Keratinocyte (primary cell): ENCODE measurements at regions not wholly inside any gene's neighbourhood (a gene's known extent, or its start where the extent isn't known, plus 50 kb on each side); places are given as distances from the start of the nearest gene placed in this dataset.

Source experiments
- DNase-seq: peaks from one replicate; pipeline ENCODE4 v3.0.0-alpha.2; 2011; ENCODE audit warnings: low read depth, missing footprints, low spot score
- FAIRE-seq: peaks from 2 replicates; lab custom pipeline; 2011; peaks lifted over from hg19 to GRCh38; lab: Jason Lieb, UNC
- H2AFZ ChIP-seq: 2 replicates; pipeline ENCODE4 v1.6.0; 2012; ENCODE audit warnings: low read length, control low read depth, inconsistent platforms; ENCODE audit not compliant: control insufficient read depth
- H3K27ac ChIP-seq: 2 replicates; pipeline ENCODE4 v1.5.1; 2011; ENCODE audit warnings: low read length; ENCODE audit not compliant: control insufficient read depth, insufficient read depth
- H3K27me3 ChIP-seq: 3 replicates; pipeline ENCODE4 v1.6.0; 2011; ENCODE audit warnings: low read length; ENCODE audit not compliant: control insufficient read depth, insufficient read depth; ENCODE audit errors: extremely low read depth
- H3K36me3 ChIP-seq, 2 experiments: 2 replicates in 1 of 2; 3 replicates in 1 of 2; pipeline ENCODE4 v1.5.1; 2011; ENCODE audit warnings: low read length in 2 of 2, mild to moderate bottlenecking in 1 of 2; ENCODE audit not compliant: control insufficient read depth in 2 of 2, insufficient read depth in 2 of 2; ENCODE audit errors: extremely low read depth in 1 of 2
- H3K4me1 ChIP-seq: 3 replicates; pipeline ENCODE4 v1.5.1; 2011; ENCODE audit warnings: low read length; ENCODE audit not compliant: control insufficient read depth, insufficient read depth; ENCODE audit errors: extremely low read depth
- H3K4me2 ChIP-seq: 3 replicates; pipeline ENCODE4 v1.6.0; 2011; ENCODE audit warnings: low read depth, low read length; ENCODE audit not compliant: control insufficient read depth, insufficient read depth; ENCODE audit errors: extremely low read depth
- H3K4me3 ChIP-seq, 3 experiments: fragments of 200-600 bp in 1 of 3; sonication (generic) in 1 of 3; 2 replicates in 2 of 3; 3 replicates in 1 of 3; pipeline ENCODE4 v1.5.1; 2011 to 2016; ENCODE audit warnings: low read length in 3 of 3, mild to moderate bottlenecking in 3 of 3, control low read depth in 2 of 3, inconsistent platforms in 1 of 3, low read depth in 1 of 3, mixed read lengths in 1 of 3, mixed run types in 1 of 3, moderate library complexity in 1 of 3; ENCODE audit not compliant: control insufficient read depth in 2 of 3, insufficient read depth in 2 of 3; ENCODE audit errors: extremely low read depth in 1 of 3
- H3K79me2 ChIP-seq: 2 replicates; pipeline ENCODE4 v1.6.0; 2012; ENCODE audit warnings: low read length; ENCODE audit not compliant: control insufficient read depth, insufficient read depth
- H3K9ac ChIP-seq: 3 replicates; pipeline ENCODE4 v1.6.0; 2011; ENCODE audit warnings: low read length; ENCODE audit not compliant: control insufficient read depth, insufficient read depth; ENCODE audit errors: extremely low read depth
- H3K9me1 ChIP-seq: 3 replicates; pipeline ENCODE4 v1.6.0; 2011; ENCODE audit warnings: low read length; ENCODE audit not compliant: control insufficient read depth, insufficient read depth; ENCODE audit errors: extremely low read depth
- H3K9me3 ChIP-seq: 2 replicates; pipeline ENCODE4 v1.5.1; 2012; ENCODE audit warnings: low read depth, low read length; ENCODE audit not compliant: control insufficient read depth
- H4K20me1 ChIP-seq: 3 replicates; pipeline ENCODE4 v1.6.0; 2011; ENCODE audit warnings: low read length; ENCODE audit not compliant: control insufficient read depth, insufficient read depth; ENCODE audit errors: extremely low read depth
- EZH2 ChIP-seq: IDR thresholded peaks from one replicate; pipeline ENCODE4 v1.6.1; 2012; ENCODE audit warnings: inconsistent platforms, mild to moderate bottlenecking, low read length, moderate library complexity
- dilution Hi-C: fragments of 300-500 bp; cut with MboI; formaldehyde crosslinking; loops from one replicate; pipeline ENCODE4 v1.7.0; 2020; ENCODE audit warnings: low sequenced_read_pairs; ENCODE audit not compliant: extremely low pct_ligation_motif_present
- TF ChIP-seq, protein P1 (sequence below), 3 experiments: IDR thresholded peaks in 1 of 3; conservative IDR thresholded peaks in 1 of 3; optimal IDR thresholded peaks in 1 of 3; 2 replicates in 2 of 3; 3 replicates in 1 of 3; pipeline versions ENCODE3 to v1.5.1; 2011; ENCODE audit warnings: low read length in 3 of 3, mild to moderate bottlenecking in 3 of 3, moderate library complexity in 2 of 3, control low read depth in 1 of 3, inconsistent platforms in 1 of 3; ENCODE audit not compliant: insufficient read depth in 2 of 3; ENCODE audit errors: extremely low read depth in 1 of 3

DNA sequence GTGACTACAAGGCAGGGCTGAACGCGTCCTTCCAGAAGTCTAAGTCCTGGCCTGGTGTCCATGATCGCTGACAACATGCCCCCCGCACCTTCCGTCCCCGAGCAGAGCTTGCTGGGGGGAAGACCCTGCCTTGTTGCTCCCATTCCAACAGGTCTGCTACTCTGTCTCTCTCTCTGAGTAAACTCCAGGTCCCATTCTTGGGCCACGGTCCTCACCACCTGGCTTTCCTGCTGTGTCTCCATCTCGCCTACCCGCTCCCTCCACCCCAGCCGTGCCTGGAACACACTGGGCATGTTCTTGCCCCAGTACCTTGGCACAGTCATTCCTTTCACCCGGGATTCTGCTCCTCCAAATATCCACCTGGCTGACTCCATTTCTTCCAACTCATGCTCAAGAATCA is 162.3 kb downstream of the BMP7 start:
- no peak for FAIRE-seq

DNA sequence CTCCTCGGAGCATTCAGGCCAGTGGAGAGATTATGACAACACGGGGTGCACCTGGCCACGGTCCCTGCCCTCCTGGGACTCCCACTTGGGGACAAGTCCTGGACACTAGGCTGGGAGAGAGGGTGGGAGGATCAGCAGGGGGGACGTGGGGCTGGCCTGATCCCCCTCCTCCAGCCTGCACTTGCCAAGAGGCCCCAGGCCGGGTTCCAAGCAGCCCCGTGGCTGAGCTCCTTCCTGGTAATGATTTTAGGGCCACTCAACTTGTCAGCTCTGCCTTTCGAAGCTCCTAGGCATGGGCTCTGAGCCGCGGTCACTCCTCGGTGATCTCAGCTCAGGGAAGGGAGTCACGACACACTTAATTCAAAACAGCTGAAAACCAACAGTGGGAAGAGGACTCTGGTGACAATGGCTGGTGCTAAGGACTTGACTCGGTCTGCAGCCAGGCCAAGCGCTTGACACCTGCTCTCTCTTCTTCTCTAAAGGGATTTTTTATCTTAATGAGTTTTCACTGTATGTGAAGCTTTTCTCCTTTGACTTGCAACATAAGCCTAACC is 161.7 kb downstream of the BMP7 start:
- H3K4me1 ChIP-seq: no peaks in the 10 kb centered on the region
- no peak overlapping the region for H3K4me2 ChIP-seq
- H3K9me3 ChIP-seq: no peaks in the 10 kb centered on the region
- no peak overlapping the region for H3K4me3 ChIP-seq
- FAIRE-seq (no peak), DNase-seq (no peak)
- no peak overlapping the region for H3K27ac ChIP-seq
- H3K79me2 ChIP-seq: no peaks in the 10 kb centered on the region
- H2AFZ ChIP-seq: no peak overlapping the region
- H3K36me3 ChIP-seq: no peaks in the 10 kb centered on the region
- no peaks in the 10 kb centered on the region for H3K9me1 ChIP-seq
- peaks cover 25% of the 10 kb centered on the region for H3K27me3 ChIP-seq
- dilution Hi-C loops: no loop called here
- no peak overlapping the region for H3K9ac ChIP-seq
- no peaks in the 10 kb centered on the region for H4K20me1 ChIP-seq
- TF ChIP-seq, protein P1, sequence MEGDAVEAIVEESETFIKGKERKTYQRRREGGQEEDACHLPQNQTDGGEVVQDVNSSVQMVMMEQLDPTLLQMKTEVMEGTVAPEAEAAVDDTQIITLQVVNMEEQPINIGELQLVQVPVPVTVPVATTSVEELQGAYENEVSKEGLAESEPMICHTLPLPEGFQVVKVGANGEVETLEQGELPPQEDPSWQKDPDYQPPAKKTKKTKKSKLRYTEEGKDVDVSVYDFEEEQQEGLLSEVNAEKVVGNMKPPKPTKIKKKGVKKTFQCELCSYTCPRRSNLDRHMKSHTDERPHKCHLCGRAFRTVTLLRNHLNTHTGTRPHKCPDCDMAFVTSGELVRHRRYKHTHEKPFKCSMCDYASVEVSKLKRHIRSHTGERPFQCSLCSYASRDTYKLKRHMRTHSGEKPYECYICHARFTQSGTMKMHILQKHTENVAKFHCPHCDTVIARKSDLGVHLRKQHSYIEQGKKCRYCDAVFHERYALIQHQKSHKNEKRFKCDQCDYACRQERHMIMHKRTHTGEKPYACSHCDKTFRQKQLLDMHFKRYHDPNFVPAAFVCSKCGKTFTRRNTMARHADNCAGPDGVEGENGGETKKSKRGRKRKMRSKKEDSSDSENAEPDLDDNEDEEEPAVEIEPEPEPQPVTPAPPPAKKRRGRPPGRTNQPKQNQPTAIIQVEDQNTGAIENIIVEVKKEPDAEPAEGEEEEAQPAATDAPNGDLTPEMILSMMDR (optimal IDR thresholded peaks at IDR 0.05 in 1 of 3, IDR thresholded peaks at IDR 0.05 in 1 of 3, conservative IDR thresholded peaks at IDR 0.05 in 1 of 3; ENCODE audit: extremely low read depth in 1 of 3, insufficient read depth in 2 of 3, low read length in 3 of 3): no peak

More for the DNA sequence above, 162.3 kb downstream of the BMP7 start:
- Histone ChIP-seq H3K4me1 (no peaks in the 10 kb centered on the region), H4K20me1 (no peaks in the 10 kb centered on the region), H3K9ac (no peak overlapping the region), H3K4me2 (no peak overlapping the region), H3K9me1 (no peaks in the 10 kb centered on the region), H3K79me2 (no peaks in the 10 kb centered on the region), H3K27me3 (peaks cover 29% of the 10 kb centered on the region), H3K9me3 (no peaks in the 10 kb centered on the region), H3K4me3 (no peak overlapping the region), H3K27ac (no peak overlapping the region), H2AFZ (no peak overlapping the region), H3K36me3 (no peaks in the 10 kb centered on the region)
- DNase-seq: no peak
- dilution Hi-C loops: no loop called here
- no peak for TF ChIP-seq EZH2
- TF ChIP-seq, protein P1 (optimal IDR thresholded peaks at IDR 0.05 in 1 of 3, IDR thresholded peaks at IDR 0.05 in 1 of 3, conservative IDR thresholded peaks at IDR 0.05 in 1 of 3; ENCODE audit: extremely low read depth in 1 of 3, insufficient read depth in 2 of 3, low read length in 3 of 3): no peak
